HG02885 (cell line): ENCODE measurements at regions not wholly inside any gene's neighbourhood (a gene's known extent, or its start where the extent isn't known, plus 50 kb on each side); places are given as distances from the start of the nearest gene placed in this dataset.
"Not testable (repeated sequence)": the region's sequence is repeated elsewhere in the genome, so short reads cannot be mapped to it uniquely, and the experiment has no call there.

ENCODE experiments used
- ATAC-seq: cut with Tn5 transposase; IDR thresholded peaks from one replicate; pipeline ENCODE4 v1.9.1; 2021; ENCODE audit warnings: mild to moderate bottlenecking; ENCODE audit not compliant: unreplicated experiment, poor library complexity

- no peak for ATAC-seq
Observed at GRCh38 chr2:187206471-187206870, 241.6 kb downstream of the CALCRL start.

- ATAC-seq: no peak
Observed at GRCh38 chr2:187206071-187206470, 242.0 kb downstream of the CALCRL start.

- no peak for ATAC-seq
Observed at GRCh38 chr2:187198136-187198535, 249.9 kb downstream of the CALCRL start.

- no peak for ATAC-seq
Observed at GRCh38 chr2:187194049-187194448, 254.0 kb downstream of the CALCRL start.

GRCh38 chr2:187188783-187189631 lies 259.0 kb downstream of the CALCRL start:
- ATAC-seq: no peak

GRCh38 chr2:187187519-187187918 lies 260.5 kb downstream of the CALCRL start:
- ATAC-seq: no peak

GRCh38 chr2:187180529-187180928 lies 267.5 kb downstream of the CALCRL start:
- ATAC-seq: no peak

- ATAC-seq: not testable (repeated sequence)
Observed at GRCh38 chr2:187178876-187179275, 269.2 kb downstream of the CALCRL start.

GRCh38 chr2:187177253-187177652 lies 270.8 kb downstream of the CALCRL start:
- no peak for ATAC-seq

- no peak for ATAC-seq
Observed at GRCh38 chr2:187174582-187174981, 273.5 kb downstream of the CALCRL start.

GRCh38 chr2:187171318-187171717 lies 276.7 kb downstream of the CALCRL start:
- ATAC-seq: no peak

- ATAC-seq: no peak
Observed at GRCh38 chr2:187169864-187170263, 278.2 kb downstream of the CALCRL start.

GRCh38 chr2:187168720-187169713 lies 279.0 kb downstream of the CALCRL start:
- ATAC-seq: peak; percentile 76

GRCh38 chr2:187167491-187167890 lies 280.6 kb downstream of the CALCRL start:
- ATAC-seq: no peak

- no peak for ATAC-seq
Observed at GRCh38 chr2:187165936-187166610, 282.0 kb downstream of the CALCRL start.

GRCh38 chr2:187158452-187158851 lies 289.6 kb downstream of the CALCRL start:
- ATAC-seq: no peak

- no peak for ATAC-seq
Observed at GRCh38 chr2:187157046-187157445, 291.0 kb downstream of the CALCRL start.

- ATAC-seq: no peak
Observed at GRCh38 chr2:187155476-187155875, 292.6 kb downstream of the CALCRL start.

- no peak for ATAC-seq
Observed at GRCh38 chr2:187150670-187151069, 297.4 kb downstream of the CALCRL start.

GRCh38 chr2:187148059-187148714 lies 299.2 kb upstream of the ZSWIM2 start:
- ATAC-seq: peak; percentile 50
